AG09319 (cell line): ENCODE measurements at regions not wholly inside any gene's neighbourhood (a gene's known extent, or its start where the extent isn't known, plus 50 kb on each side); places are given as distances from the start of the nearest gene placed in this dataset.

ENCODE experiments used
- DNase-seq: peaks from one replicate; pipeline ENCODE4 v3.0.0-alpha.2; 2010; ENCODE audit warnings: low read depth; ENCODE audit errors: extremely low read depth
- CTCF ChIP-seq: IDR thresholded peaks from 2 replicates; pipeline ENCODE4 v1.5.1; 2011; ENCODE audit warnings: low read depth, mild to moderate bottlenecking, inconsistent platforms, low read length, moderate library complexity

GRCh38 chr6:126616866-126617265 is 277.0 kb downstream of the CENPW start:
- DNase-seq, result no peak

GRCh38 chr6:126618639-126619343 is 278.9 kb downstream of the CENPW start:
- DNase-seq, result no peak
- no peak for TF ChIP-seq CTCF

More at GRCh38 chr6:126616866-126617265, 277.0 kb downstream of the CENPW start:
- TF ChIP-seq CTCF, result no peak

GRCh38 chr6:126620719-126621118 is 280.8 kb downstream of the CENPW start:
- no peak for DNase-seq
- TF ChIP-seq CTCF, result no peak

GRCh38 chr6:126625019-126625418 is 285.1 kb downstream of the CENPW start:
- no peak for DNase-seq
- no peak for TF ChIP-seq CTCF

GRCh38 chr6:126628125-126628524 is 288.2 kb downstream of the CENPW start:
- DNase-seq, result no peak
- TF ChIP-seq CTCF, result no peak

- no peak for TF ChIP-seq CTCF
- DNase-seq, result no peak
These were observed 291.4 kb downstream of the CENPW start for GRCh38 chr6:126631363-126631762.

GRCh38 chr6:126632271-126632670 is 292.4 kb downstream of the CENPW start:
- no peak for DNase-seq
- TF ChIP-seq CTCF, result no peak
